ENCODE measurements at regions not wholly inside any gene's neighbourhood (a gene's known extent, or its start where the extent isn't known, plus 50 kb on each side); places are given as distances from the start of the nearest gene placed in this dataset.

DNA sequence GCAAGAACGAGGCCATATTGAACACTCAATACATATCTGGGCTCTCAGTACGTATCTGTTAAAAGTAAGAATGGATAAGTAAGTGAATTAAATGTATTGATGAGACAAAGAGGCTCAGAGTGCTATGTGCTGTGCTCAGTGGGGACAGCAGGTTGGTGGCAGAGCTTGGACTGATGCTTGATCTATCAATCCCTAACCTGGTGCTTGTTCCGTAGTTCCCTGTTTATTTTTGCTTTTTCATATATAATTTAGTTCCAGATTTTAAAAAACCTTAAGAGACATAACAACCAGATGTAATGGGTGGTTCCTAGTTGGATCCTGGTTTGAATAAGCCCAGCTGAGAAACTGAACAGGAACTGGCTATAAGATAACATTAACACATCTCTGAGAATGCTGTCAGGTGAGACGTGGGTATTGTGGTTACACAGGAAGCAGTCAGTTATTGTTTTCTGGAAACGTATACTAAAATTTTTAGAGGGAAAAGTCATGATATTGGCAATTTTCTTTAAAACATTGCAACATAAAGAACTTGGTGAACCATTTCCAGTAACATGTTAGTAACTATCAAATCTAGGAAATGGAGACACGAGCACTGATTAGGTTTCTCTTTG is 120.5 kb downstream of the FOXB1 start:
- TF ChIP-seq, protein P1, sequence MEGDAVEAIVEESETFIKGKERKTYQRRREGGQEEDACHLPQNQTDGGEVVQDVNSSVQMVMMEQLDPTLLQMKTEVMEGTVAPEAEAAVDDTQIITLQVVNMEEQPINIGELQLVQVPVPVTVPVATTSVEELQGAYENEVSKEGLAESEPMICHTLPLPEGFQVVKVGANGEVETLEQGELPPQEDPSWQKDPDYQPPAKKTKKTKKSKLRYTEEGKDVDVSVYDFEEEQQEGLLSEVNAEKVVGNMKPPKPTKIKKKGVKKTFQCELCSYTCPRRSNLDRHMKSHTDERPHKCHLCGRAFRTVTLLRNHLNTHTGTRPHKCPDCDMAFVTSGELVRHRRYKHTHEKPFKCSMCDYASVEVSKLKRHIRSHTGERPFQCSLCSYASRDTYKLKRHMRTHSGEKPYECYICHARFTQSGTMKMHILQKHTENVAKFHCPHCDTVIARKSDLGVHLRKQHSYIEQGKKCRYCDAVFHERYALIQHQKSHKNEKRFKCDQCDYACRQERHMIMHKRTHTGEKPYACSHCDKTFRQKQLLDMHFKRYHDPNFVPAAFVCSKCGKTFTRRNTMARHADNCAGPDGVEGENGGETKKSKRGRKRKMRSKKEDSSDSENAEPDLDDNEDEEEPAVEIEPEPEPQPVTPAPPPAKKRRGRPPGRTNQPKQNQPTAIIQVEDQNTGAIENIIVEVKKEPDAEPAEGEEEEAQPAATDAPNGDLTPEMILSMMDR (IDR thresholded peaks at IDR 0.05; ENCODE audit: extremely low read depth, missing control alignments), result no peak
- DNase-seq (ENCODE audit: low spot score), result no peak

GRCh38 chr15:60125334-60125733 is 121.2 kb downstream of the FOXB1 start:
- TF ChIP-seq, protein P1 (IDR thresholded peaks at IDR 0.05; ENCODE audit: extremely low read depth, missing control alignments), result no peak
- DNase-seq (ENCODE audit: low spot score), result no peak

DNA sequence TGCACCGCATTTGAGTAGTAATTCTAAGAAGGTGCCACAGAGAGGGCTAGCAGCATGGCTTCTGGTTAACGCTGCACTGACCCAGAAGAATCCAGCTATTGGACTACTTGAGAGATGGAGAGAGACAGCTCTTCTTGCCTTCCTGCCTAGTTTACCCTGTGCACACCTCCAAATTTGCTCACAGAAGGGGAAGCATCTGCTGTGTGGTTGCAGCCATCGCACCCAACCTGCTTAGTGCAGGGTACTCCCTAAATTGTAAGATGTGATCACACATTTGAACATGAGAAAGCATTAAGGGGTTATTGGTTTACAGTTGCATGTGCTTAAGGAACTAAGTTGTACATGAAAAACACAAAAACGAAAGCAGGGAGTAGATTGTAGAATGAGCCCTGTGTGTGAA is 122.1 kb downstream of the FOXB1 start:
- no peak for DNase-seq (ENCODE audit: low spot score)
- TF ChIP-seq, protein P1 (IDR thresholded peaks at IDR 0.05; ENCODE audit: extremely low read depth, missing control alignments), result no peak

GRCh38 chr15:60126661-60127060 is 122.5 kb downstream of the FOXB1 start:
- no peak for DNase-seq (ENCODE audit: low spot score)
- TF ChIP-seq, protein P1 (IDR thresholded peaks at IDR 0.05; ENCODE audit: extremely low read depth, missing control alignments), result no peak

DNA sequence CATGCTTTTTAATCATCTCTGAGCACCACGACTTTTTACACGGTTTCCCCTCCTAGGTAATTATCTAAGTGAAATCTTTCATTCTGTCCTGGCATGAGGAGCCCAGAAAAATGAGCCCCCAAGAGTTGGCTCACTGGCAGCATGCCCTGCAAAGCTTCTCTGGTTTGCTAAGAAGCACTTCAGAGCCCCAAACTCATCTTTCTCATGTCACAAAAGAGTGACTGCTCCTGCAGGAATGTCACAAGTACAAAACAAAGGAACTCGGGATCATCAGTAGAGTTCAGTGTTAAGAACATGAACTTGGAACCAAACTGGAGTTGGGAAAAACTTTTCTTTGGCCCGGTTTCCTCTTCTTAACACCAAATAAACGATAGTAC is 123.9 kb downstream of the FOXB1 start:
- TF ChIP-seq, protein P1 (IDR thresholded peaks at IDR 0.05; ENCODE audit: extremely low read depth, missing control alignments), result no peak
- DNase-seq (ENCODE audit: low spot score), result no peak

- TF ChIP-seq, protein P1 (IDR thresholded peaks at IDR 0.05; ENCODE audit: extremely low read depth, missing control alignments), result no peak
- no peak for DNase-seq (ENCODE audit: low spot score)
Measured at GRCh38 chr15:60128710-60129109, 124.6 kb downstream of the FOXB1 start.

- no peak for DNase-seq (ENCODE audit: low spot score)
- TF ChIP-seq, protein P1 (IDR thresholded peaks at IDR 0.05; ENCODE audit: extremely low read depth, missing control alignments), result no peak
Measured at GRCh38 chr15:60130398-60130797, 126.3 kb downstream of the FOXB1 start.

All from GM20000 (cell line).